DOHH2 (cell line): ENCODE measurements at regions not wholly inside any gene's neighbourhood (a gene's known extent, or its start where the extent isn't known, plus 50 kb on each side); places are given as distances from the start of the nearest gene placed in this dataset.

ENCODE experiments used
- H3F3A ChIP-seq: fragments of 200-600 bp; sonication (generic), shearing (Covaris generic); 2 replicates; pipeline ENCODE4 v1.6.0; 2016; ENCODE audit warnings: antibody characterized with exemption, mild to moderate bottlenecking; ENCODE audit not compliant: control insufficient read depth, insufficient read depth
- H3K27ac ChIP-seq: fragments of 200-600 bp; sonication (generic); 2 replicates; pipeline ENCODE4 v1.5.1; 2014; ENCODE audit warnings: low read depth, mild to moderate bottlenecking, low read length, moderate library complexity
- H3K27me3 ChIP-seq: fragments of 200-600 bp; sonication (generic); 2 replicates; pipeline ENCODE4 v1.6.1; 2014; ENCODE audit warnings: mild to moderate bottlenecking, low read length, mixed read lengths; ENCODE audit not compliant: control insufficient read depth
- H3K36me3 ChIP-seq: fragments of 200-600 bp; sonication (generic); 2 replicates; pipeline ENCODE4 v1.6.1; 2014; ENCODE audit warnings: mild to moderate bottlenecking, low read length, moderate library complexity, mixed read lengths; ENCODE audit not compliant: control insufficient read depth
- H3K4me1 ChIP-seq: fragments of 200-600 bp; sonication (generic); 2 replicates; pipeline ENCODE4 v1.6.1; 2014; ENCODE audit warnings: mild to moderate bottlenecking, low read length, mixed read lengths; ENCODE audit not compliant: control insufficient read depth
- H3K4me2 ChIP-seq: fragments of 200-600 bp; sonication (generic); 2 replicates; pipeline ENCODE4 v1.6.0; 2014; ENCODE audit warnings: mild to moderate bottlenecking, low read length, moderate library complexity
- H3K4me3 ChIP-seq: fragments of 200-600 bp; sonication (generic); 2 replicates; pipeline ENCODE4 v1.5.1; 2014; ENCODE audit warnings: mild to moderate bottlenecking, low read length, mixed read lengths
- H3K79me2 ChIP-seq: fragments of 200-600 bp; sonication (generic); 2 replicates; pipeline ENCODE4 v1.6.1; 2014; ENCODE audit warnings: mild to moderate bottlenecking, low read length, mixed read lengths; ENCODE audit not compliant: control insufficient read depth
- H3K9me2 ChIP-seq: fragments of 200-600 bp; sonication (generic); replicated peaks from 2 replicates; pipeline ENCODE4 v1.6.1; 2014; ENCODE audit warnings: mild to moderate bottlenecking, low read length, mixed read lengths; ENCODE audit not compliant: control insufficient read depth
- H3K9me3 ChIP-seq: fragments of 200-600 bp; sonication (generic); 2 replicates; pipeline ENCODE4 v1.6.1; 2014; ENCODE audit warnings: antibody characterized with exemption, low read length, mixed read lengths; ENCODE audit not compliant: control insufficient read depth, insufficient read depth
- H4K20me1 ChIP-seq: fragments of 200-600 bp; sonication (generic); 2 replicates; pipeline ENCODE4 v1.6.0; 2014; ENCODE audit warnings: low read depth, mild to moderate bottlenecking, antibody characterized with exemption, low read length, moderate library complexity; ENCODE audit not compliant: control insufficient read depth, insufficient read depth
- CTCF ChIP-seq: fragments of 200-600 bp; sonication (generic); IDR thresholded peaks from one replicate; pipeline ENCODE4 v1.5.1; 2014; ENCODE audit warnings: antibody characterized with exemption, mild to moderate bottlenecking, low read depth, low read length; ENCODE audit not compliant: poor library complexity, severe bottlenecking
- EZH2phosphoT487 ChIP-seq: fragments of 200-600 bp; sonication (generic); IDR thresholded peaks from 2 replicates; pipeline ENCODE4 v1.6.1; 2017; ENCODE audit warnings: borderline replicate concordance, mild to moderate bottlenecking, antibody characterized with exemption, low read length, moderate library complexity, mixed read lengths

GRCh38 chr1:115527746-115528145 lies 114.0 kb upstream of the VANGL1 start:
- Histone ChIP-seq H3K79me2 (no peaks in the 10 kb centered on the region), H3K27me3 (no peaks in the 10 kb centered on the region; the same call in 1 of the 2 replicates), H4K20me1 (no peaks in the 10 kb centered on the region), H3K27ac (no peak overlapping the region), H3K4me1 (no peaks in the 10 kb centered on the region), H3K9me3 (no peaks in the 10 kb centered on the region), H3K4me2 (no peak overlapping the region), H3K4me3 (no peak overlapping the region), H3F3A (no peaks in the 10 kb centered on the region), H3K36me3 (no peaks in the 10 kb centered on the region), H3K9me2 (no peaks in the 10 kb centered on the region)
- TF ChIP-seq EZH2phosphoT487 = no peak
- no peak for TF ChIP-seq CTCF

- Histone ChIP-seq H3F3A (no peaks in the 10 kb centered on the region), H3K27ac (no peak overlapping the region), H3K36me3 (no peaks in the 10 kb centered on the region), H3K4me2 (no peak overlapping the region), H3K9me3 (no peaks in the 10 kb centered on the region), H3K4me1 (no peaks in the 10 kb centered on the region), H3K9me2 (no peaks in the 10 kb centered on the region), H3K4me3 (no peak overlapping the region), H3K79me2 (no peaks in the 10 kb centered on the region), H4K20me1 (no peaks in the 10 kb centered on the region), H3K27me3 (no peaks in the 10 kb centered on the region; the same call in 1 of the 2 replicates)
- TF ChIP-seq CTCF (no peak), EZH2phosphoT487 (no peak)
Measured at GRCh38 chr1:115526900-115527299, 114.9 kb upstream of the VANGL1 start.

- no peaks in the 10 kb centered on the region for H4K20me1 ChIP-seq
- H3K4me1 ChIP-seq = no peaks in the 10 kb centered on the region
- no peaks in the 10 kb centered on the region; the same call in 1 of the 2 replicates for H3K27me3 ChIP-seq
- H3F3A ChIP-seq = no peaks in the 10 kb centered on the region
- no peaks in the 10 kb centered on the region for H3K9me2 ChIP-seq
- no peaks in the 10 kb centered on the region for H3K36me3 ChIP-seq
- no peak overlapping the region for H3K4me3 ChIP-seq
- H3K9me3 ChIP-seq = no peaks in the 10 kb centered on the region
- no peak overlapping the region for H3K4me2 ChIP-seq
- H3K79me2 ChIP-seq = no peaks in the 10 kb centered on the region
- no peak overlapping the region for H3K27ac ChIP-seq
- TF ChIP-seq CTCF = no peak
- no peak for TF ChIP-seq EZH2phosphoT487
Measured at GRCh38 chr1:115524236-115524635, 117.5 kb upstream of the VANGL1 start.

- H4K20me1 ChIP-seq = no peaks in the 10 kb centered on the region
- H3K36me3 ChIP-seq = no peaks in the 10 kb centered on the region
- H3K27ac ChIP-seq = no peak overlapping the region
- no peaks in the 10 kb centered on the region for H3K9me2 ChIP-seq
- H3F3A ChIP-seq = no peaks in the 10 kb centered on the region
- no peaks in the 10 kb centered on the region for H3K79me2 ChIP-seq
- no peaks in the 10 kb centered on the region for H3K27me3 ChIP-seq
- no peak overlapping the region for H3K4me3 ChIP-seq
- no peaks in the 10 kb centered on the region for H3K4me1 ChIP-seq
- no peak overlapping the region for H3K4me2 ChIP-seq
- H3K9me3 ChIP-seq = no peaks in the 10 kb centered on the region
- TF ChIP-seq EZH2phosphoT487 = no peak
- TF ChIP-seq CTCF = no peak
Measured at GRCh38 chr1:115522386-115522785, 119.4 kb upstream of the VANGL1 start.
